GM19468 (cell line): ENCODE measurements at regions not wholly inside any gene's neighbourhood (a gene's known extent, or its start where the extent isn't known, plus 50 kb on each side); places are given as distances from the start of the nearest gene placed in this dataset.

Experiments
- ATAC-seq: cut with Tn5 transposase; IDR thresholded peaks from one replicate; pipeline ENCODE4 v1.9.1; 2021; ENCODE audit warnings: mild to moderate bottlenecking, moderate library complexity, moderate number of reproducible peaks; ENCODE audit not compliant: unreplicated experiment; ENCODE audit errors: extremely low read depth

DNA sequence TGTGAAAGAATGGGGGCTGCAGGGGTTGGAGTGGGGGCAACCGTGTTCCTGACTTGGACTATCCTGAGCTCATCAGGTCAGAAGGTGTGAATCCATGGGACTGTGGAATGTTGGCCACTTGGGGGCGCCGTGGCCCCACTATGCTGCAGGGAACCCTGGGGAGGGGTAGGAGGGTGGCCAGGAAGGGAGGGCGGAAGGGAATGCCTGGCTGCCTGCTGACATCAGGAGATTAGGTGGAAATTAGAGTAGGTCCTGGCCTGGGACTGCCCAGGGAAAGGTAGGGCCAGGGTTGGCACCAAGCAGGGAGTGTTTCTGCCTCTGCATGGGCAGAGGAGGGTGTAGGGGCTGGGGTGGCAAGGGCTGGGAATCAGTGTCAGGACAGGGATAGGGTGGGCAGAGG is 65.8 kb upstream of the PRSS58 start:
- no peak for ATAC-seq

GRCh38 chr7:142321391-142321790 is 63.5 kb upstream of the PRSS58 start:
- no peak for ATAC-seq

GRCh38 chr7:142320883-142321282 is 63.0 kb upstream of the PRSS58 start:
- ATAC-seq, result no peak

DNA sequence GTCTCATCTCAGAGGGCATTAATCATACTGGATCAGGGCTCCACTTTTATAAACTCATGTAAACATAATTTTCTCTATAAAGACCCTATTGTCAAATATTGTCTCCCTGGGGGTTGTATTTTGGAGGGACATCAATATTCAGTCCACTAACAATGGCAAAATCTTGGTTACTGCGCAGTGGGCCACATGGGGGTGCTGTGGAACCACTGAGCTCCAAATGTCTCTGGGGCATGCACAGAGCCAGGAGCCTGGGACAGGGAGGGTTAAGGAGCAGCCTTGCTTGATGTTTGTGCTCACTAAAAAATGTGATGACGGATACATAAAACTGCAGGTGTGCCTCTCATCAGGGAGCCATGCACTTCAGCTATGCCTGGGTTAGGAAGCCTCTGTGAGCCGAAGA is 62.1 kb upstream of the PRSS58 start:
- no peak for ATAC-seq

- no peak for ATAC-seq
Observed at GRCh38 chr7:142314281-142314680, 56.4 kb upstream of the PRSS58 start.

DNA sequence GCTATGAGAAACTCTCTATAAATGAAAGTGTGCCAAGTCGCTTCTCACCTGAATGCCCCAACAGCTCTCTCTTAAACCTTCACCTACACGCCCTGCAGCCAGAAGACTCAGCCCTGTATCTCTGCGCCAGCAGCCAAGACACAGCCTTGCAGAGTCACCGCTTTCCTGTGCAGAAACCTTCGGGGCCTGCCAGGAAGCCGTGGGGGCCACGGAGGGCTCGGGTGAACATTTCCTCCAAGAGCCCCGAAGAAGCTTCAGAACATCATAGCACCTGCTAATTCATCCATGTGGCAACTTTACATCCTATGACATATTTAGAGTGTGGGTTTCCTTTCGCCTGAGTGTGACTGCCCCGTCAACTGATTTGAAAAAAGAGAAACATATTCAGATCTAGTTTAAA is 55.7 kb upstream of the PRSS58 start:
- no peak for ATAC-seq

- no peak for ATAC-seq
Observed at GRCh38 chr7:142311876-142312275, 54.0 kb upstream of the PRSS58 start.

- no peak for ATAC-seq
Observed at GRCh38 chr7:142308918-142309317, 51.1 kb upstream of the PRSS58 start.

GRCh38 chr7:142308326-142308725 is 50.5 kb upstream of the PRSS58 start:
- ATAC-seq, result no peak
